Left ventricle myocardium inferior (tissue), 1 donor: ENCODE measurements at regions not wholly inside any gene's neighbourhood (a gene's known extent, or its start where the extent isn't known, plus 50 kb on each side); places are given as distances from the start of the nearest gene placed in this dataset.

ENCODE experiments used
- DNase-seq: peaks from one replicate; pipeline ENCODE4 v3.0.0-alpha.2; 2020
- H3K27ac ChIP-seq: fragments of 200-600 bp; replicated peaks from 2 replicates; pipeline ENCODE4 v1.8.0; 2021
- H3K27me3 ChIP-seq: fragments of 200-600 bp; 2 replicates; pipeline ENCODE4 v1.8.0; 2021; ENCODE audit warnings: low read depth
- H3K36me3 ChIP-seq: fragments of 200-600 bp; 2 replicates; pipeline ENCODE4 v1.8.0; 2021
- H3K4me1 ChIP-seq: fragments of 200-600 bp; 2 replicates; pipeline ENCODE4 v1.8.0; 2021
- H3K4me3 ChIP-seq: fragments of 200-600 bp; 2 replicates; pipeline ENCODE4 v1.8.0; 2021; ENCODE audit warnings: mild to moderate bottlenecking, moderate library complexity
- H3K9me3 ChIP-seq: fragments of 200-600 bp; replicated peaks from 2 replicates; pipeline ENCODE4 v1.8.0; 2021
- CTCF ChIP-seq: fragments of 200-600 bp; IDR thresholded peaks from 2 replicates; pipeline ENCODE4 v1.8.0; 2021; ENCODE audit warnings: antibody characterized with exemption, mild to moderate bottlenecking, borderline replicate concordance
- intact Hi-C: fragments of 100-400 bp; cut with micrococcal nuclease; formaldehyde crosslinking; loops from one replicate; pipeline ENCODE4 v1.11.0; 2022
- donor health status: DM: no; HTN: yes; CAD: no; lungs with severe emphysema.

- H3K36me3 ChIP-seq, result no peaks in the 10 kb centered on the region
- no peak overlapping the region for H3K4me3 ChIP-seq
- H3K4me1 ChIP-seq, result no peaks in the 10 kb centered on the region
- no peak for DNase-seq
- intact Hi-C loops, result no loop called here
- no peak overlapping the region for H3K27ac ChIP-seq
- H3K9me3 ChIP-seq, result no peaks in the 10 kb centered on the region
- peaks cover 97% of the 10 kb centered on the region for H3K27me3 ChIP-seq
- no peak for TF ChIP-seq CTCF
Measured at GRCh38 chr12:53836119-53836655, 84.4 kb upstream of the CISTR start.

- H3K36me3 ChIP-seq, result no peaks in the 10 kb centered on the region
- intact Hi-C loops, result no loop called here
- no peaks in the 10 kb centered on the region for H3K9me3 ChIP-seq
- no peaks in the 10 kb centered on the region for H3K4me1 ChIP-seq
- no peak overlapping the region for H3K27ac ChIP-seq
- H3K4me3 ChIP-seq, result no peak overlapping the region
- DNase-seq, result no peak
- no peak for TF ChIP-seq CTCF
- peaks cover 99% of the 10 kb centered on the region for H3K27me3 ChIP-seq
Measured at GRCh38 chr12:53838978-53839377, 87.2 kb upstream of the CISTR start.

GRCh38 chr12:53840316-53840715 lies 88.5 kb upstream of the CISTR start:
- intact Hi-C loops, result no loop called here
- Histone ChIP-seq H3K4me3 (no peak overlapping the region), H3K4me1 (no peaks in the 10 kb centered on the region), H3K36me3 (no peaks in the 10 kb centered on the region), H3K27me3 (peaks cover 99% of the 10 kb centered on the region), H3K27ac (no peak overlapping the region), H3K9me3 (no peaks in the 10 kb centered on the region)
- TF ChIP-seq CTCF, result no peak
- DNase-seq, result no peak

- Histone ChIP-seq H3K4me3 (no peak overlapping the region), H3K36me3 (no peaks in the 10 kb centered on the region), H3K27me3 (peaks cover 100% of the 10 kb centered on the region), H3K27ac (no peak overlapping the region), H3K9me3 (no peaks in the 10 kb centered on the region), H3K4me1 (no peaks in the 10 kb centered on the region)
- intact Hi-C loops, result no loop called here
- no peak for TF ChIP-seq CTCF
- DNase-seq, result no peak
Measured at GRCh38 chr12:53842686-53843085, 90.9 kb upstream of the CISTR start.

GRCh38 chr12:53843545-53843944 lies 91.8 kb upstream of the CISTR start:
- no peak for TF ChIP-seq CTCF
- no peak overlapping the region for H3K27ac ChIP-seq
- H3K4me3 ChIP-seq, result no peak overlapping the region
- no peaks in the 10 kb centered on the region for H3K36me3 ChIP-seq
- H3K4me1 ChIP-seq, result no peaks in the 10 kb centered on the region
- DNase-seq, result no peak
- intact Hi-C loops, result no loop called here
- H3K27me3 ChIP-seq, result peaks cover 100% of the 10 kb centered on the region
- H3K9me3 ChIP-seq, result no peaks in the 10 kb centered on the region
